GM12873 (cell line): ENCODE measurements at regions not wholly inside any gene's neighbourhood (a gene's known extent, or its start where the extent isn't known, plus 50 kb on each side); places are given as distances from the start of the nearest gene placed in this dataset.

Source experiments
- CTCF ChIP-seq: IDR thresholded peaks from 2 replicates; pipeline ENCODE4 v1.5.1; 2012; ENCODE audit warnings: low read depth, mild to moderate bottlenecking, moderate library complexity, low read length, control low read depth; ENCODE audit not compliant: insufficient read depth; ENCODE audit errors: missing control alignments

- no peak for TF ChIP-seq CTCF
These were observed 107.1 kb downstream of the HSPH1 start for GRCh38 chr13:31054632-31055031.

GRCh38 chr13:31053896-31054295 is 107.8 kb downstream of the HSPH1 start:
- TF ChIP-seq CTCF, result no peak

- TF ChIP-seq CTCF, result no peak
These were observed 108.6 kb downstream of the HSPH1 start for GRCh38 chr13:31053091-31053490.

- TF ChIP-seq CTCF, result no peak
These were observed 109.2 kb downstream of the HSPH1 start for GRCh38 chr13:31052478-31052877.

- TF ChIP-seq CTCF, result no peak
These were observed 109.7 kb downstream of the HSPH1 start for GRCh38 chr13:31051999-31052398.

GRCh38 chr13:31050486-31051400 is 111.0 kb downstream of the HSPH1 start:
- TF ChIP-seq CTCF, result peak; percentile 18

- TF ChIP-seq CTCF, result no peak
These were observed 111.9 kb downstream of the HSPH1 start for GRCh38 chr13:31049833-31050232.
